PC-3 (cell line): ENCODE measurements at regions not wholly inside any gene's neighbourhood (a gene's known extent, or its start where the extent isn't known, plus 50 kb on each side); places are given as distances from the start of the nearest gene placed in this dataset.

Source experiments
- CTCF ChIP-seq: fragments of 300-600 bp; sonication (generic); conservative IDR thresholded peaks from 2 replicates; pipeline ENCODE4 v1.5.1; 2017; ENCODE audit warnings: antibody characterized with exemption, low read depth, mild to moderate bottlenecking, low read length
- EZH2phosphoT487 ChIP-seq: fragments of 300-600 bp; sonication (generic); IDR thresholded peaks from 2 replicates; pipeline ENCODE4 v1.6.1; 2018; ENCODE audit warnings: mild to moderate bottlenecking, antibody characterized with exemption, low read length, borderline replicate concordance

- TF ChIP-seq CTCF (no peak), EZH2phosphoT487 (no peak)
Observed at GRCh38 chr2:189287363-189287762, 107.8 kb upstream of the COL5A2 start.
